H9 (cell line): ENCODE measurements at regions not wholly inside any gene's neighbourhood (a gene's known extent, or its start where the extent isn't known, plus 50 kb on each side); places are given as distances from the start of the nearest gene placed in this dataset.

ENCODE experiments used
- DNase-seq: peaks from one replicate; pipeline ENCODE4 v3.0.0-alpha.2; 2017
- H2AFZ ChIP-seq: one replicate; pipeline ENCODE4 v1.6.1; 2013; ENCODE audit warnings: mild to moderate bottlenecking, low read length, control low read depth, moderate library complexity
- H2AK5ac ChIP-seq: 2 replicates; pipeline ENCODE4 v1.6.1; 2013; ENCODE audit warnings: low read length, control low read depth, mixed read lengths; ENCODE audit not compliant: insufficient read length
- H2BK120ac ChIP-seq: one replicate; pipeline ENCODE4 v1.6.1; 2013; ENCODE audit warnings: low read depth, mild to moderate bottlenecking, low read length, control low read depth, inconsistent platforms; ENCODE audit not compliant: poor library complexity, severe bottlenecking
- H2BK12ac ChIP-seq: 2 replicates; pipeline ENCODE4 v1.6.1; 2013; ENCODE audit warnings: low read length, control low read depth, mixed read lengths, low read depth; ENCODE audit not compliant: insufficient read length
- H2BK15ac ChIP-seq: 2 replicates; pipeline ENCODE4 v1.6.1; 2013; ENCODE audit warnings: low read depth, low read length, control low read depth
- H2BK20ac ChIP-seq: one replicate; pipeline ENCODE4 v1.6.1; 2013; ENCODE audit warnings: low read depth, mild to moderate bottlenecking, low read length, control low read depth, inconsistent platforms; ENCODE audit not compliant: poor library complexity, severe bottlenecking
- H2BK5ac ChIP-seq: 2 replicates; pipeline ENCODE4 v1.6.1; 2013; ENCODE audit warnings: low read length, control low read depth, mixed read lengths; ENCODE audit not compliant: insufficient read length
- H3K14ac ChIP-seq: 2 replicates; pipeline ENCODE4 v1.6.1; 2013; ENCODE audit warnings: low read length, control low read depth; ENCODE audit not compliant: insufficient read depth
- H3K18ac ChIP-seq: 2 replicates; pipeline ENCODE4 v1.6.1; 2013; ENCODE audit warnings: low read depth, mild to moderate bottlenecking, mixed read lengths, low read length, control low read depth; ENCODE audit not compliant: insufficient read length
- H3K23ac ChIP-seq: 2 replicates; pipeline ENCODE4 v1.6.1; 2013; ENCODE audit warnings: low read length, control low read depth, mixed read lengths, low read depth; ENCODE audit not compliant: insufficient read length
- H3K23me2 ChIP-seq: 2 replicates; pipeline ENCODE4 v1.6.1; 2013; ENCODE audit warnings: low read depth, mild to moderate bottlenecking, mixed read lengths, low read length, control low read depth; ENCODE audit not compliant: insufficient read length, poor library complexity, severe bottlenecking
- H3K27ac ChIP-seq: 2 replicates; pipeline ENCODE4 v1.5.1; 2013; ENCODE audit warnings: low read length, control low read depth, mixed read lengths, low read depth; ENCODE audit not compliant: insufficient read length
- H3K27me3 ChIP-seq: 2 replicates; pipeline ENCODE4 v1.6.1; 2013; ENCODE audit warnings: low read length, control low read depth, inconsistent platforms; ENCODE audit not compliant: insufficient read depth
- H3K4ac ChIP-seq: 2 replicates; pipeline ENCODE4 v1.6.1; 2013; ENCODE audit warnings: low read depth, mild to moderate bottlenecking, control low read depth, inconsistent platforms, low read length, moderate library complexity
- H3K4me1 ChIP-seq: 2 replicates; pipeline ENCODE4 v1.6.1; 2013; ENCODE audit warnings: low read length, control low read depth, inconsistent platforms; ENCODE audit not compliant: insufficient read depth
- H3K4me2 ChIP-seq: 2 replicates; pipeline ENCODE4 v1.6.1; 2013; ENCODE audit warnings: low read length, control low read depth, mixed read lengths; ENCODE audit not compliant: insufficient read length, insufficient read depth
- H3K56ac ChIP-seq: 2 replicates; pipeline ENCODE4 v1.6.1; 2013; ENCODE audit warnings: low read depth, mild to moderate bottlenecking, mixed read lengths, low read length, control low read depth; ENCODE audit not compliant: insufficient read length
- H3K79me1 ChIP-seq: 2 replicates; pipeline ENCODE4 v1.6.1; 2013; ENCODE audit warnings: low read depth, mild to moderate bottlenecking, moderate library complexity, low read length, control low read depth, inconsistent platforms; ENCODE audit not compliant: insufficient read depth, poor library complexity, severe bottlenecking
- H3K79me2 ChIP-seq: 2 replicates; pipeline ENCODE4 v1.6.1; 2013; ENCODE audit warnings: low read length, control low read depth, inconsistent platforms; ENCODE audit not compliant: insufficient read depth
- H3K9ac ChIP-seq: 2 replicates; pipeline ENCODE4 v1.6.1; 2013; ENCODE audit warnings: low read length, control low read depth, mixed read lengths; ENCODE audit not compliant: insufficient read length; ENCODE audit errors: extremely low read depth
- H3K9me3 ChIP-seq: one replicate; pipeline ENCODE4 v1.6.1; 2013; ENCODE audit warnings: low read depth, low read length, inconsistent platforms; ENCODE audit not compliant: control insufficient read depth
- H3T11ph ChIP-seq: one replicate; pipeline ENCODE4 v1.6.1; 2013; ENCODE audit warnings: mild to moderate bottlenecking, low read length, control low read depth, inconsistent platforms
- H4K20me1 ChIP-seq: one replicate; pipeline ENCODE4 v1.6.1; 2013; ENCODE audit not compliant: control insufficient read depth, insufficient read length, insufficient read depth
- H4K5ac ChIP-seq: 2 replicates; pipeline ENCODE4 v1.6.1; 2013; ENCODE audit warnings: low read depth, mild to moderate bottlenecking, mixed read lengths, low read length, control low read depth; ENCODE audit not compliant: insufficient read length
- H4K8ac ChIP-seq: replicated peaks from 2 replicates; pipeline ENCODE4 v1.6.1; 2013; ENCODE audit warnings: low read length, control low read depth, mixed read lengths, low read depth; ENCODE audit not compliant: insufficient read length
- H4K91ac ChIP-seq: 2 replicates; pipeline ENCODE4 v1.6.1; 2013; ENCODE audit warnings: low read depth, mild to moderate bottlenecking, moderate library complexity, mixed read lengths, low read length, control low read depth; ENCODE audit not compliant: insufficient read length
- H3K27ac Mint-ChIP-seq, 3 experiments: 2 replicates in 2 of 3; 3 replicates in 1 of 3; pipeline ENCODE4 v1.8.0; 2020 to 2021; ENCODE audit warnings: mixed read lengths in 3 of 3, mild to moderate bottlenecking in 1 of 3, moderate library complexity in 1 of 3
- H3K27me3 Mint-ChIP-seq: 2 replicates; pipeline ENCODE4 v1.8.0; 2021; ENCODE audit warnings: low read depth, mild to moderate bottlenecking, moderate library complexity, mixed read lengths
- H3K36me3 Mint-ChIP-seq, 3 experiments: 2 replicates in 2 of 3; 3 replicates in 1 of 3; pipeline ENCODE4 v1.8.0; 2020 to 2021; ENCODE audit warnings: low read depth in 3 of 3, mixed read lengths in 3 of 3; ENCODE audit not compliant: insufficient read depth in 1 of 3
- H3K4me1 Mint-ChIP-seq, 2 experiments: 2 replicates each; pipeline ENCODE4 v1.8.0; 2020; ENCODE audit warnings: mixed read lengths in 2 of 2
- H3K4me3 Mint-ChIP-seq, 2 experiments: 2 replicates in 1 of 2; 3 replicates in 1 of 2; pipeline ENCODE4 v1.8.0; 2020 to 2021; ENCODE audit warnings: mild to moderate bottlenecking in 2 of 2, mixed read lengths in 2 of 2, moderate library complexity in 1 of 2
- H3K9me3 Mint-ChIP-seq, 2 experiments: 2 replicates in 1 of 2; 3 replicates in 1 of 2; pipeline ENCODE4 v1.8.0; 2020; ENCODE audit warnings: mild to moderate bottlenecking in 2 of 2, mixed read lengths in 2 of 2, moderate library complexity in 1 of 2
- CTCF ChIP-seq: fragments of 200-600 bp; sonication (generic); conservative IDR thresholded peaks from 3 replicates; pipeline ENCODE4 v1.8.0; 2021; ENCODE audit warnings: antibody characterized with exemption, mild to moderate bottlenecking
- WGBS: extraction: QIAGEN DNeasy Blood & Tissue Kit; methylation state at CpG from one replicate; pipeline ENCODE4 v1.1.7; 2013; ENCODE audit warnings: missing lambda C conversion rate, low lambda C conversion rate, mixed read lengths; ENCODE audit not compliant: insufficient read length; ENCODE audit errors: extremely low coverage; 5-methylcytosine and 5-hydroxymethylcytosine counted together

- Histone ChIP-seq H3K4me2 (no peak overlapping the region), H3T11ph (no peak overlapping the region), H4K8ac (no peak overlapping the region), H2BK15ac (no peak overlapping the region), H3K27me3 (no peaks in the 10 kb centered on the region), H3K23me2 (no peaks in the 10 kb centered on the region), H3K79me2 (no peaks in the 10 kb centered on the region), H3K9me3 (no peaks in the 10 kb centered on the region), H3K27ac (no peak overlapping the region), H2BK12ac (no peak overlapping the region), H3K23ac (no peak overlapping the region), H2AFZ (no peak overlapping the region), H3K18ac (no peak overlapping the region), H3K56ac (no peak overlapping the region), H3K4ac (no peak overlapping the region), H3K79me1 (no peaks in the 10 kb centered on the region), H3K9ac (no peak overlapping the region), H2BK20ac (no peak overlapping the region), H4K91ac (no peak overlapping the region), H2BK120ac (no peak overlapping the region), H3K14ac (no peak overlapping the region), H4K20me1 (no peaks in the 10 kb centered on the region), H2BK5ac (no peak overlapping the region), H2AK5ac (no peak overlapping the region), H4K5ac (no peak overlapping the region), H3K4me1 (no peaks in the 10 kb centered on the region)
- WGBS = no CpG with 5 or more reads among the region's 7 CpGs
- Mint-ChIP-seq H3K27ac (no peak overlapping the region), H3K9me3 (no peaks in the 10 kb centered on the region), H3K4me1 (peaks cover 4 to 12% of the 10 kb centered on the region in 2 experiments; a peak in 3 of 4 replicates), H3K27me3 (no peaks in the 10 kb centered on the region), H3K36me3 (no peaks in the 10 kb centered on the region), H3K4me3 (no peak overlapping the region)
- DNase-seq = no peak
- TF ChIP-seq CTCF = no peak
Observed at GRCh38 chr20:20875716-20876115, 163.3 kb upstream of the RALGAPA2 start.
